HCT116 (cell line): ENCODE measurements at regions not wholly inside any gene's neighbourhood (a gene's known extent, or its start where the extent isn't known, plus 50 kb on each side); places are given as distances from the start of the nearest gene placed in this dataset.

Experiments
- ATAC-seq: fragments of 200-7000 bp; cut with Tn5 transposase; 2 replicates; pipeline ENCODE4 v1.9.1; 2020; ENCODE audit warnings: mild to moderate bottlenecking, moderate library complexity
- BruUV-seq: library from RNA; stranded (reverse); fragments of 400-500 nt; replicated peaks from 2 replicates; lab custom pipeline; 2021; lab: Mats Ljungman, UMichigan
- CTCF ChIA-PET: fragments of 300-600 bp; sonication (Branson Sonifier 250); formaldehyde crosslinking; loops from one replicate; lab custom pipeline; 2021; ENCODE audit warnings: antibody characterized with exemption; lab: Charles Lee
- POLR2A ChIA-PET: fragments of 300-600, 350-600 bp; sonication (Branson Sonifier 250); formaldehyde crosslinking; loops from one replicate; lab custom pipeline; 2021; ENCODE audit warnings: antibody characterized with exemption; lab: Charles Lee
- RAD21 ChIA-PET, 2 experiments: fragments of 300-600 bp; sonication (Branson Sonifier 250); formaldehyde crosslinking; loops; one replicate each; lab custom pipeline; 2023; ENCODE audit warnings: low total read pairs in 2 of 2; ENCODE audit not compliant: uncharacterized antibody in 2 of 2, unreplicated experiment in 2 of 2, low non-redundant PET in 1 of 2; lab: Charles Lee
- DNase-seq: peaks from one replicate; pipeline ENCODE4 v3.0.0-alpha.2; 2010; ENCODE audit warnings: low read depth, low spot score
- H2AFZ ChIP-seq: fragments of 200-600 bp; shearing (Covaris generic), sonication (generic); 2 replicates; pipeline ENCODE4 v1.6.1; 2017; ENCODE audit warnings: low read depth, mixed run types, mixed read lengths, antibody characterized with exemption, low read length; ENCODE audit not compliant: poor library complexity, severe bottlenecking
- H3K27ac ChIP-seq: 2 replicates; pipeline ENCODE4 v1.5.1; 2012; ENCODE audit warnings: low read depth, low read length
- H3K27me3 ChIP-seq: fragments of 200-600 bp; sonication (generic); 2 replicates; pipeline ENCODE4 v1.6.1; 2016; ENCODE audit warnings: mixed run types, low read length, mixed read lengths; ENCODE audit not compliant: insufficient read depth
- H3K36me3 ChIP-seq, 2 experiments: fragments of 200-500 bp in 1 of 2; fragments of 200-600 bp in 1 of 2; sonication (Bioruptor generic) in 1 of 2; sonication (generic) in 1 of 2; 2 replicates each; pipeline versions ENCODE4 v1.5.1 to v1.6.1; 2014 to 2016; ENCODE audit warnings: low read length in 2 of 2, inconsistent platforms in 1 of 2, mixed read lengths in 1 of 2, mixed run types in 1 of 2; ENCODE audit not compliant: insufficient read depth in 2 of 2, control insufficient read depth in 1 of 2
- H3K4me1 ChIP-seq, 2 experiments: fragments of 200-600 bp in 1 of 2; sonication (generic) in 1 of 2; 2 replicates each; pipeline versions ENCODE4 v1.5.1 to v1.6.1; 2012 to 2017; ENCODE audit warnings: low read length in 2 of 2, inconsistent platforms in 1 of 2, mild to moderate bottlenecking in 1 of 2, mixed read lengths in 1 of 2, mixed run types in 1 of 2, moderate library complexity in 1 of 2; ENCODE audit not compliant: insufficient read depth in 2 of 2, control insufficient read depth in 1 of 2
- H3K4me2 ChIP-seq: fragments of 200-600 bp; sonication (generic); 2 replicates; pipeline ENCODE4 v1.6.1; 2017; ENCODE audit warnings: mixed run types, low read length, mixed read lengths
- H3K4me3 ChIP-seq, 2 experiments: fragments of 200-600 bp in 1 of 2; sonication (generic) in 1 of 2; replicated peaks in 1 of 2; 2 replicates each; pipeline ENCODE4 v1.5.1; 2011 to 2016; ENCODE audit warnings: low read length in 2 of 2, control low read depth in 1 of 2, low read depth in 1 of 2, mild to moderate bottlenecking in 1 of 2, mixed read lengths in 1 of 2, mixed run types in 1 of 2
- H3K79me2 ChIP-seq: fragments of 200-600 bp; sonication (generic); 2 replicates; pipeline ENCODE4 v1.6.1; 2017; ENCODE audit warnings: mild to moderate bottlenecking, mixed run types, low read length, moderate library complexity, mixed read lengths; ENCODE audit not compliant: insufficient read depth
- H3K9ac ChIP-seq: fragments of 200-600 bp; sonication (generic); 2 replicates; pipeline ENCODE4 v1.6.1; 2016; ENCODE audit warnings: low read length, mixed read lengths
- H3K9me2 ChIP-seq: fragments of 200-600 bp; sonication (generic), shearing (Covaris generic); 2 replicates; pipeline ENCODE4 v1.6.1; 2017; ENCODE audit warnings: mixed run types, mild to moderate bottlenecking, moderate library complexity; ENCODE audit not compliant: insufficient read depth
- H3K9me3 ChIP-seq, 2 experiments: fragments of 200-500 bp in 1 of 2; fragments of 200-600 bp in 1 of 2; sonication (Bioruptor generic) in 1 of 2; sonication (generic) in 1 of 2; 2 replicates each; pipeline ENCODE4 v1.6.1; 2014 to 2017; ENCODE audit warnings: low read length in 2 of 2, mixed read lengths in 2 of 2, inconsistent platforms in 1 of 2, low read depth in 1 of 2, mild to moderate bottlenecking in 1 of 2, mixed run types in 1 of 2, moderate library complexity in 1 of 2; ENCODE audit not compliant: control insufficient read depth in 1 of 2, insufficient read depth in 1 of 2
- H4K20me1 ChIP-seq: fragments of 200-600 bp; sonication (generic), shearing (Covaris generic); 2 replicates; pipeline ENCODE4 v1.6.1; 2017; ENCODE audit warnings: mixed run types, mild to moderate bottlenecking, moderate library complexity; ENCODE audit not compliant: insufficient read depth
- SIN3A ChIP-seq: IDR thresholded peaks from 2 replicates; pipeline ENCODE4 v1.6.1; 2012; ENCODE audit warnings: low read depth
- SP1 ChIP-seq: IDR thresholded peaks from 2 replicates; pipeline ENCODE4 v1.6.1; 2012; ENCODE audit warnings: low read depth
- intact Hi-C: fragments of 100-400 bp; cut with micrococcal nuclease; formaldehyde crosslinking; loops from 2 replicates; pipeline ENCODE4 v1.10.0; 2022
- TF ChIP-seq, protein P1 (sequence below): IDR thresholded peaks from 2 replicates; pipeline ENCODE4 v1.6.1; 2012
- TF ChIP-seq, protein P2 (sequence below): IDR thresholded peaks from 2 replicates; pipeline ENCODE4 v1.6.1; 2011; ENCODE audit warnings: mild to moderate bottlenecking, low read length, moderate library complexity; ENCODE audit not compliant: insufficient replicate concordance; ENCODE audit errors: extremely low read depth
- TF ChIP-seq, protein P3 (sequence below): IDR thresholded peaks from 2 replicates; pipeline ENCODE4 v1.6.1; 2012; ENCODE audit warnings: low read depth

DNA sequence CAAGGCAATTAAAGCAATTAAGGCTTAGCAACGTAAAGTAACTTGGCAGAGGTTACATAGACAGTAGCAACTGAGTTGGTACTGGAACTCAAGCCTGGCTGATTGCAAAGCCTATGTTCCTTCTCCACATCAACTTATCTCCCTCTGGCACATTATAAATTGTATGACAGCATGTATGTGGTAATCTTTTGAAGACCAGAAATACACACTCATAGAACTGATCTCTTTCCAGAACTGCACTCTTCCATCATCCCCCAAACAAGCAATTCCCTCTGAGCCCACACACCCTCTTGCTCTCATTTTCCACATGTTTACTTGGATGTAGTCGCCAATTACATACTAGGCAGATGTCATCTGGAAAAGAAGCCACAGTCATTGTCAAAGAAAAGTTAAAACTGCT is 502.2 kb downstream of the PLPP3 start:
- Histone ChIP-seq H3K4me2 (no peak overlapping the region), H3K4me1 (no peaks in the 10 kb centered on the region), H2AFZ (no peak overlapping the region), H3K9me2 (no peaks in the 10 kb centered on the region), H3K27me3 (no peaks in the 10 kb centered on the region), H3K27ac (no peak overlapping the region), H4K20me1 (no peaks in the 10 kb centered on the region), H3K9ac (no peak overlapping the region), H3K79me2 (no peaks in the 10 kb centered on the region), H3K9me3 (no peaks in the 10 kb centered on the region), H3K36me3 (no peaks in the 10 kb centered on the region), H3K4me3 (no peak overlapping the region)
- DNase-seq (no peak), ATAC-seq (no peak)
- CTCF ChIA-PET, result no interaction called here
- intact Hi-C loops, result no loop called here
- RAD21 ChIA-PET, result no interaction called here
- BruUV-seq, result no TSS peak
- TF ChIP-seq SP1 (no peak), SIN3A (no peak)
- TF ChIP-seq, protein P1, sequence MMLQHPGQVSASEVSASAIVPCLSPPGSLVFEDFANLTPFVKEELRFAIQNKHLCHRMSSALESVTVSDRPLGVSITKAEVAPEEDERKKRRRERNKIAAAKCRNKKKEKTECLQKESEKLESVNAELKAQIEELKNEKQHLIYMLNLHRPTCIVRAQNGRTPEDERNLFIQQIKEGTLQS, result no peak
- POLR2A ChIA-PET, result no interaction called here

DNA sequence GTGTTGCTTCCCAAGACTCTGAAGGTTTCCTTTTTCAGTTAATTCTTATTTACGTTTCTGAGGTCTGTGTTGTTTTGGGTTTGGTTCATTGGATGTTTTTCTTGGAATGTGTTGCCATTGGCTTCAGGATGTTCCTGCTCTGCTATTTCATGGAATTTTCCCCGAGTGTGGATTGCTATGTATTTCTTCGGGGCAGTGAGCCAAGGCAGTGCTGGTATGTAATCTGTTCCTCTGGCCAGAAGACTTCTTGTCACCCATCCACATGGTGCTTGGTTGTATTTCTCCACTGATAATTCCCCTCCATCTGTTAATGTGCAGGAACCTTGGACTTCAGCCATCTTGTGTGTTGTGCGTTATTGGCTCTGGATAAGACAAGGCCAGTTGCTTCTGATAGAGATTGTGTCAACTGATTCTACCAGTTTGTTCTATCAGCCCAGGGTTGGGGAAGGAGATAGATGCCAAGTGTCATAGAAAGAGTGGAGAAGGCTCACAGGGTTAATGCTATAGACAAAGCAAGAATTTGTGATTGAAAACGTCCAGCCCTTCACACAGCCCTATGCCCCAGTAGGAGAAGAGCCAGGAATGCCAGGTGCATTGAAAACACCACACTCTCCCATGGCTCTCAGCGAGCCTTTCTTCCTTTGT is 505.2 kb downstream of the PLPP3 start:
- DNase-seq (no peak), ATAC-seq (no peak)
- Histone ChIP-seq H3K4me1 (no peaks in the 10 kb centered on the region), H3K79me2 (no peaks in the 10 kb centered on the region), H4K20me1 (no peaks in the 10 kb centered on the region), H3K9me2 (no peaks in the 10 kb centered on the region), H3K27ac (no peak overlapping the region), H3K4me3 (no peak overlapping the region), H3K27me3 (no peaks in the 10 kb centered on the region), H3K9me3 (no peaks in the 10 kb centered on the region), H3K4me2 (no peak overlapping the region), H2AFZ (no peak overlapping the region), H3K9ac (no peak overlapping the region), H3K36me3 (no peaks in the 10 kb centered on the region)
- RAD21 ChIA-PET, result no interaction called here
- intact Hi-C loops, result no loop called here
- no TSS peak for BruUV-seq
- POLR2A ChIA-PET, result no interaction called here
- CTCF ChIA-PET, result no interaction called here
- TF ChIP-seq, protein P2, sequence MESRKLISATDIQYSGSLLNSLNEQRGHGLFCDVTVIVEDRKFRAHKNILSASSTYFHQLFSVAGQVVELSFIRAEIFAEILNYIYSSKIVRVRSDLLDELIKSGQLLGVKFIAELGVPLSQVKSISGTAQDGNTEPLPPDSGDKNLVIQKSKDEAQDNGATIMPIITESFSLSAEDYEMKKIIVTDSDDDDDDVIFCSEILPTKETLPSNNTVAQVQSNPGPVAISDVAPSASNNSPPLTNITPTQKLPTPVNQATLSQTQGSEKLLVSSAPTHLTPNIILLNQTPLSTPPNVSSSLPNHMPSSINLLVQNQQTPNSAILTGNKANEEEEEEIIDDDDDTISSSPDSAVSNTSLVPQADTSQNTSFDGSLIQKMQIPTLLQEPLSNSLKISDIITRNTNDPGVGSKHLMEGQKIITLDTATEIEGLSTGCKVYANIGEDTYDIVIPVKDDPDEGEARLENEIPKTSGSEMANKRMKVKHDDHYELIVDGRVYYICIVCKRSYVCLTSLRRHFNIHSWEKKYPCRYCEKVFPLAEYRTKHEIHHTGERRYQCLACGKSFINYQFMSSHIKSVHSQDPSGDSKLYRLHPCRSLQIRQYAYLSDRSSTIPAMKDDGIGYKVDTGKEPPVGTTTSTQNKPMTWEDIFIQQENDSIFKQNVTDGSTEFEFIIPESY, result no peak
- TF ChIP-seq, protein P3, sequence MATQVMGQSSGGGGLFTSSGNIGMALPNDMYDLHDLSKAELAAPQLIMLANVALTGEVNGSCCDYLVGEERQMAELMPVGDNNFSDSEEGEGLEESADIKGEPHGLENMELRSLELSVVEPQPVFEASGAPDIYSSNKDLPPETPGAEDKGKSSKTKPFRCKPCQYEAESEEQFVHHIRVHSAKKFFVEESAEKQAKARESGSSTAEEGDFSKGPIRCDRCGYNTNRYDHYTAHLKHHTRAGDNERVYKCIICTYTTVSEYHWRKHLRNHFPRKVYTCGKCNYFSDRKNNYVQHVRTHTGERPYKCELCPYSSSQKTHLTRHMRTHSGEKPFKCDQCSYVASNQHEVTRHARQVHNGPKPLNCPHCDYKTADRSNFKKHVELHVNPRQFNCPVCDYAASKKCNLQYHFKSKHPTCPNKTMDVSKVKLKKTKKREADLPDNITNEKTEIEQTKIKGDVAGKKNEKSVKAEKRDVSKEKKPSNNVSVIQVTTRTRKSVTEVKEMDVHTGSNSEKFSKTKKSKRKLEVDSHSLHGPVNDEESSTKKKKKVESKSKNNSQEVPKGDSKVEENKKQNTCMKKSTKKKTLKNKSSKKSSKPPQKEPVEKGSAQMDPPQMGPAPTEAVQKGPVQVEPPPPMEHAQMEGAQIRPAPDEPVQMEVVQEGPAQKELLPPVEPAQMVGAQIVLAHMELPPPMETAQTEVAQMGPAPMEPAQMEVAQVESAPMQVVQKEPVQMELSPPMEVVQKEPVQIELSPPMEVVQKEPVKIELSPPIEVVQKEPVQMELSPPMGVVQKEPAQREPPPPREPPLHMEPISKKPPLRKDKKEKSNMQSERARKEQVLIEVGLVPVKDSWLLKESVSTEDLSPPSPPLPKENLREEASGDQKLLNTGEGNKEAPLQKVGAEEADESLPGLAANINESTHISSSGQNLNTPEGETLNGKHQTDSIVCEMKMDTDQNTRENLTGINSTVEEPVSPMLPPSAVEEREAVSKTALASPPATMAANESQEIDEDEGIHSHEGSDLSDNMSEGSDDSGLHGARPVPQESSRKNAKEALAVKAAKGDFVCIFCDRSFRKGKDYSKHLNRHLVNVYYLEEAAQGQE, result no peak
